Activated T-cell treated with anti-CD3 and anti-CD28 coated beads, Interleukin-2, amount 50 U/mL, for 72 hours (primary cell): ENCODE measurements at regions not wholly inside any gene's neighbourhood (a gene's known extent, or its start where the extent isn't known, plus 50 kb on each side); places are given as distances from the start of the nearest gene placed in this dataset.

Experiments used
- ATAC-seq, 2 donors: fragments of 150-1000 bp; cut with Tn5 transposase; replicated peaks in 1 of 2; 2 replicates each; pipeline ENCODE4 v1.10.0; 2021; ENCODE audit warnings: moderate library complexity in 2 of 2, mild to moderate bottlenecking in 1 of 2
- DNase-seq, 2 donors: peaks; one replicate each; pipeline ENCODE4 v3.0.0; 2021 to 2022; ENCODE audit warnings: mixed read lengths in 1 of 2
- H3K27ac Mint-ChIP-seq: one replicate; pipeline ENCODE4 v1.8.0; 2022; ENCODE audit warnings: mild to moderate bottlenecking, moderate library complexity, mixed read lengths
- H3K27me3 Mint-ChIP-seq: one replicate; pipeline ENCODE4 v1.8.0; 2022; ENCODE audit warnings: low read depth, mixed read lengths
- H3K36me3 Mint-ChIP-seq, 2 donors: one replicate each; pipeline ENCODE4 v1.8.0; 2022; ENCODE audit warnings: mixed read lengths in 2 of 2, mild to moderate bottlenecking in 1 of 2; ENCODE audit not compliant: insufficient read depth in 2 of 2
- H3K4me1 Mint-ChIP-seq: one replicate; pipeline ENCODE4 v1.8.0; 2022; ENCODE audit warnings: low read depth, mixed read lengths
- H3K4me3 Mint-ChIP-seq, 2 donors: one replicate each; pipeline ENCODE4 v1.8.0; 2022; ENCODE audit warnings: mild to moderate bottlenecking in 2 of 2, mixed read lengths in 2 of 2, moderate library complexity in 2 of 2
- H3K9me3 Mint-ChIP-seq, 2 donors: one replicate each; pipeline ENCODE4 v1.8.0; 2022; ENCODE audit warnings: mixed read lengths in 2 of 2

DNA sequence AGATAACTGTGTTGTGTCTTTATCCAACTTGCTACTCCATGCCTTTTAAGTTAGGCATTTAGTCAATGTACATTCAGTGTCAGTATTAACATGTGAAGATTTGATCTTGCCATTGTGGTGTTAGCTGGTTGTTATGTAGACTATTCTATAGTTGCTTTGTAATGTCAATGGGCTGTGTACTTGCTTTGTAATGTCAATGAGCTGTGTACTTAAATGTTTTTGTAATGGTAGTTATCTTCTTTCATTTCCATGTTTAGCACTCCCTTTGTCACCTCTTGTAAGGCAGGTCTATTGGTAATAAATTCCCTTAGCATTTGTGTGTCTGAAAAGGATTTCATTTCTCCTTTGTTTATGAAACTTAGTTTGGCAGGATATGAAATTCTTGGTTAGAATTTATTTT lies 53.4 kb downstream of the MC4R start:
- Mint-ChIP-seq H3K4me3 (no peak overlapping the region), H3K27me3 (no peaks in the 10 kb centered on the region), H3K4me1 (no peaks in the 10 kb centered on the region), H3K27ac (no peak overlapping the region), H3K9me3 (peaks cover 7 to 14% of the 10 kb centered on the region in 2 donors), H3K36me3 (no peaks in the 10 kb centered on the region)
- DNase-seq (no peak), ATAC-seq (no peak)

- Mint-ChIP-seq H3K9me3 (peaks cover 3 to 5% of the 10 kb centered on the region in 2 donors), H3K36me3 (no peaks in the 10 kb centered on the region), H3K27ac (no peak overlapping the region), H3K4me1 (no peaks in the 10 kb centered on the region), H3K4me3 (no peak overlapping the region), H3K27me3 (no peaks in the 10 kb centered on the region)
- no peak for ATAC-seq
- DNase-seq: no peak
These were observed 60.8 kb downstream of the MC4R start for GRCh38 chr18:60311676-60312360.

DNA sequence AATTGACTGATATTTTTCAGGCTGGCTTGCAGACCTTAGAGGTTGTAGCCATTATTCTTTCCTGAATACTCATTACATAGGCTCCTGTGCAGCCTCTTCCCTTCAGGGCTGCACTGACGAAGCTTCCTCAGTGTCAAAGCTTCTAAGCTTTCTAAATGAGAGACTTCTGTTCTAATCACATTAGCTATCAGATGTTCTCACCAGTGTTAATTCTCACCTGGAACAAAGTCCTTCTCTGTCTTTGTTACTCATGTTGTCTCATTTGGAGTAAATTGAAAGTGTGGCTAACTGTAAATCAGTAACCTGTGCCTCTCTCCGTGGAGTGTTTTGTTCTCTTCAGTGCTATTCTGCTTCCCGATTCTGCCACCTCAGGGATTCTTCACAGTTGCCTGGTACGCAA lies 76.9 kb downstream of the MC4R start:
- no peaks in the 10 kb centered on the region for H3K27me3 Mint-ChIP-seq
- DNase-seq (no peak), ATAC-seq (no peak)
- no peak overlapping the region for H3K27ac Mint-ChIP-seq
- H3K4me3 Mint-ChIP-seq: no peak overlapping the region
- H3K4me1 Mint-ChIP-seq: no peaks in the 10 kb centered on the region
- no peaks in the 10 kb centered on the region for H3K36me3 Mint-ChIP-seq
- H3K9me3 Mint-ChIP-seq: no peaks in the 10 kb centered on the region

DNA sequence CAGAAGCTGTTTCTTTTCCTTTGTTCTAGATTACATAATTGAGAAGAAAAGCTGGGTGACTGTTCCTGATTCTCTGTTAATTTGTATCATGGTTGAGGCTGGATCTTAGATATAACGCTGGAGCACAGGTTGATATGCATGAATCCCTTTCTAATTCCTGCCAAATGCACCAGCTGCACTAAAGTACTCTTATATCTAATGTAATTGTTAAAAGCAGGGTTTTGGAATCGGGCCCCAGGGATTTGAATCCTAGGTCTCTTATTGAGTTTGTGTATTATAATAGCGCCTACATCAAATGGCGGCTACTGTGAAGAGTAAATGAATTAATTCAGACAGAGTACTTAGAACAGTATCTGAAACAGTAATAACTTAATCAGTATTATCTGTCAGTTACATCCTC lies 80.4 kb downstream of the MC4R start:
- no peak for ATAC-seq
- Mint-ChIP-seq H3K36me3 (no peaks in the 10 kb centered on the region), H3K9me3 (no peaks in the 10 kb centered on the region), H3K27ac (no peak overlapping the region), H3K27me3 (no peaks in the 10 kb centered on the region), H3K4me1 (no peaks in the 10 kb centered on the region), H3K4me3 (no peak overlapping the region)
- DNase-seq: no peak

- H3K4me3 Mint-ChIP-seq: no peak overlapping the region
- no peaks in the 10 kb centered on the region for H3K4me1 Mint-ChIP-seq
- no peaks in the 10 kb centered on the region for H3K36me3 Mint-ChIP-seq
- ATAC-seq: no peak
- H3K27ac Mint-ChIP-seq: no peak overlapping the region
- DNase-seq: no peak
- H3K27me3 Mint-ChIP-seq: no peaks in the 10 kb centered on the region
- H3K9me3 Mint-ChIP-seq: no peaks in the 10 kb centered on the region
These were observed 93.2 kb downstream of the MC4R start for GRCh38 chr18:60279391-60279790.

DNA sequence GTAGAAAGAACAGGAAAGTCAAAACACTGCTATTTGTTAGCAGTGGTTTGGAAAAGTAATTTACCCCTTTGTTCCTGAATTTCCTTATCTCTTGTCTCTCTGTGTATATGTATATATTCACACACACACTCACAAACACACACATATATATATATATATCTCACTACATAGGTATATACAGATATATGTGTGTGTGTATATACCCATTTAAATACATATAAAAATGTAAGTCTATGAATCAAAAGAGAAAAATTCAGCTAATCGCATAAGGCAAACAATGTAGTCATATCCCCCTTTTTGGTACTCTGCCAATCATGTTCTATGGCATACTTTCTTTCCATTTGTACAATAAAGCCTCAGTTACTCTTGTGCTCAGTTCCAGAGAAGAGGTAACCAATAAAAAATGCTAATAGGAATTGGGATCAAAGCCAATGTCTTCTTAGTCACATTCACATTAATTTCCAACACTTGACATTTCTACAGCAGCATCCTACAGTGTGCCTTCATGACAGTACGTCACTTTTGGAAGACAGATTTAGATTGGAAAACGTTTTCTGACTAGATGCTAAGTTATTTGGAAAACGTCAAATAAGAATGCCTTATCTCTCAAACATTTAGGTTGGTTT lies 94.6 kb downstream of the MC4R start:
- Mint-ChIP-seq H3K36me3 (peaks cover 0 to 1% of the 10 kb centered on the region in 2 donors), H3K27me3 (no peaks in the 10 kb centered on the region), H3K9me3 (peaks cover 0 to 2% of the 10 kb centered on the region in 2 donors), H3K27ac (no peak overlapping the region), H3K4me3 (no peak overlapping the region), H3K4me1 (no peaks in the 10 kb centered on the region)
- ATAC-seq: no peak
- no peak for DNase-seq

DNA sequence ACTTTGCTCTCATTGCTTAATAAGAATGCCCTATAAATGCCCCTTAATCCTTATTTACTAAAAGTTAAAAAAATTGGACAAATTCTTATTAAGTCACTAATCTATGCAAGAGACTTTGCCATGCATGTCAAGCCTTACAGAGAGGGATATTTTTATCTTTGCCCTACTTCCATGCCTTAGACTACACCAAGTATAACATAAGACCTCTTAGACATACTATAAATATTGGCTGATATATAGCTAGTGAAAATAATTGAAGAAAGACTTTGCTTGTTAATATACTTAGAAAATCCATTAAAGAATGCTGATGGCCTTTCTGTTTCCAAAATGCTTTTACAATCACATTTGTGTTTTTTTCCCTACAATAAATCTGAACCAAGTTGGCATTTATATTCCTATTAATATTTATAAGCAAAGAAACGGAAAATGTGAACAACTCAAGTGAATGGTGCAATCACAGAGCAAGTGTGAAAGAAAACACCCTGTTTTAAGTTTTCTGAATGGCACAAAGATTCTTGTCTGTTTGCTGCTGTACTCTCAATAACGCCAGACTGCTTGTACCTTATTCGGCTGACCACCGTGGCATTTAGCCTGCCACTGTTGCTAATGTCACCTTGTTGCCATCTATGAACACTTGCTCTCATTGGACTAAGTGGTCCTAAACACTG lies 105.0 kb downstream of the MC4R start:
- ATAC-seq (no peak), DNase-seq (no peak)
- H3K4me1 Mint-ChIP-seq: no peaks in the 10 kb centered on the region
- H3K4me3 Mint-ChIP-seq: no peak overlapping the region
- peaks cover 3 to 5% of the 10 kb centered on the region in 2 donors for H3K9me3 Mint-ChIP-seq
- H3K27me3 Mint-ChIP-seq: no peaks in the 10 kb centered on the region
- H3K27ac Mint-ChIP-seq: no peak overlapping the region
- H3K36me3 Mint-ChIP-seq: no peaks in the 10 kb centered on the region

- Mint-ChIP-seq H3K4me3 (no peak overlapping the region), H3K27ac (no peak overlapping the region), H3K27me3 (no peaks in the 10 kb centered on the region), H3K9me3 (peaks cover 2 to 9% of the 10 kb centered on the region in 2 donors), H3K4me1 (no peaks in the 10 kb centered on the region), H3K36me3 (no peaks in the 10 kb centered on the region)
- DNase-seq (no peak), ATAC-seq (no peak)
These were observed 106.0 kb downstream of the MC4R start for GRCh38 chr18:60266558-60266957.

DNA sequence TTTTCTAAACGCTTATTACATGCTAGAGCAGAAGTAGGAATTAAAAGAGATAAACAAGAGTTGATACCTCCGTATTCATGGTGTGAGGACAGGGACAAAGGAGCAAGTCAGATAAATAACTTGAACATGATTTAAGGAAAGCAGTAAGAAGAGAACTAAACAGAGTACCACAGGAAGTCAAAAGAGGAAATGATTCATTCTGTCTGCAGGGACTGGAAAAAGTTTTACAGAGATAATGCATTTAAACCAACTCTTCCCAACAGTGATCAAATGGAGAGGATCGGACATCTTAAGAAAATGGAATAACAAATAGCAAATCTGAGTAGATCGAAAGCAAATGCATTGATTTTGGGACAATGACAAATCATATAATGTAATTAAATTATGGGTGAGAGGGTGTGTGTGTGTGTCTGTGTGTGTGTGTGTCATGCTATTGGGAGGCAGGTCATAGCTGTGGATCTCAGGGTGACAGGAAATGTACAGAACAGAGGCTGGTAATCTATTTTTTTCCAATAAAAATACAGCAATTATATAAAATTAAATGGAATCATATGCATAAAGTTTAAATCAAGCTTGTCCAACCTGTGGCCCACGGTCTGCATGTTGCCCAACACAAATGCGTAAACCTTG lies 113.4 kb downstream of the MC4R start:
- Mint-ChIP-seq H3K27me3 (no peaks in the 10 kb centered on the region), H3K9me3 (peaks cover 3 to 8% of the 10 kb centered on the region in 2 donors), H3K27ac (no peak overlapping the region), H3K36me3 (no peaks in the 10 kb centered on the region), H3K4me3 (no peak overlapping the region), H3K4me1 (peaks cover 7% of the 10 kb centered on the region)
- ATAC-seq (no peak), DNase-seq (no peak)

- Mint-ChIP-seq H3K27ac (peak overlapping the region; percentile 27), H3K4me1 (no peaks in the 10 kb centered on the region), H3K27me3 (no peaks in the 10 kb centered on the region), H3K9me3 (peaks cover 0 to 2% of the 10 kb centered on the region in 2 donors), H3K36me3 (no peaks in the 10 kb centered on the region), H3K4me3 (no peak overlapping the region)
- DNase-seq (no peak), ATAC-seq (no peak)
These were observed 123.2 kb downstream of the MC4R start for GRCh38 chr18:60249388-60249787.

DNA sequence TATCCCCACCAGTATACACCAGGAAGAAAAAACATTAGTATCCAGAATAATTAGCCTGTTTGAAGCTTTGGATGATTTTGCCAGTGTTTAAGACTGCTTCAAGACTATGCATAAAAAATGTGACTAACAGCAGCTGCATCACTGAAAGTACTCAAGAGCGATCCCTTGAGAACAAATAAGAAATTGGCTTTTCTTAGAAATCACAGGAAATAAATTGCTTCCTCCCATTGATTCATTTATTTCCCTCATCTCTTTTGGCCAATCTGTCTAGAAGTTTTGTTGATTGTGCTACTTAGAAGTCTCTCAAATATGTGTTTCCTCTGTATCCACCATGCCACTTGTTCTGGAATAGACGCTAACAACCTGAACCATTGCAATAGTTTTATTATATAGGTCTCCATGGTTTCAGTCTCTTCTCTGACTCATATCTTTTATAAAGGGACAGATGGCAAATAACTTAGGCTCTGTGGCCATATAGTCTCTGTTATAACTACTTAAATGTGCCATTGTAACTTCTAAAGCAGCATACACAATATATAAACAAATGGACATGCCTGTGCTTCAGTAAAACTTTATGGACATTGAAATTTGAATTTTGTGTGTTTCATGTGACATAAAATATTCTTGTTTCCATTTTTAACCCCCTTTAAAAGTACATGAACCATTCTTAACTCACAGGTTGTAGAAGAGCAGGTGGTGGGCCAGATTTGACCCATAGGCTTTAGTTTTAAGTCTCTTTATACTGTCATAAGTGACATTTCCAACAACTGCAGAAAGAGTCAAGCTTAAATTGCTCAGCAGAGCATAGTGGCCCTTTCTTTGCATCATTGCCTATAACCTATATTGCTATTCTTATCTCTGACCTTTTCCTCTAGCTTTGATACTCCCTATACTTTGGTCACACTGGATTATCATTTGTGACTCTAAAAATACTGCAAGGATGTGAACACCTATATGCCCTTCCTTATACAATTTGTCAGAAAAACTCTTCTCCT lies 123.9 kb downstream of the MC4R start:
- Mint-ChIP-seq H3K27me3 (no peaks in the 10 kb centered on the region), H3K27ac (no peak overlapping the region), H3K9me3 (peaks cover 0 to 2% of the 10 kb centered on the region in 2 donors), H3K4me1 (no peaks in the 10 kb centered on the region), H3K4me3 (no peak overlapping the region), H3K36me3 (no peaks in the 10 kb centered on the region)
- no peak for DNase-seq
- no peak for ATAC-seq

DNA sequence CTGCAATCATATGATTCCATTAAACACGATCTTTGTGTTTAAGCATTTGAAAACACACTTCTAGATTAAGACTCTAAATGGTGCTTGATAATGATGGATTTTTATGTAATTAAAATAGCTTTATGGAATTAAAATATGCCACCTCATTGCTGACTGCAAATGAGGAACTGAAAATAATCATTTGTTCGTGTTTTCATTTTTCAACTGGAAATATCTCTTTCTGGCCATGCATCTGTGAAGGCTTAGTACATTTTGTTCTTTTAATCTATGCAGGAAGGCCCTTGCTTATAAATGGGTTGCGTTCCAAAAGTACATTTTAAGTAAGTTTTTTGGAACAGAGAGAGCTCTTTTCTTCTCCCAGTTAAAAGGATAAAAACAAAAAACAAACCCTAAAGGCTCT lies 125.5 kb downstream of the MC4R start:
- ATAC-seq: no peak
- no peak overlapping the region for H3K27ac Mint-ChIP-seq
- no peak overlapping the region for H3K4me3 Mint-ChIP-seq
- H3K9me3 Mint-ChIP-seq: peaks cover 0 to 2% of the 10 kb centered on the region in 2 donors
- no peak for DNase-seq
- no peaks in the 10 kb centered on the region for H3K27me3 Mint-ChIP-seq
- no peaks in the 10 kb centered on the region for H3K4me1 Mint-ChIP-seq
- no peaks in the 10 kb centered on the region for H3K36me3 Mint-ChIP-seq
